ENCODE measurements at regions not wholly inside any gene's neighbourhood (a gene's known extent, or its start where the extent isn't known, plus 50 kb on each side); places are given as distances from the start of the nearest gene placed in this dataset.

DNA sequence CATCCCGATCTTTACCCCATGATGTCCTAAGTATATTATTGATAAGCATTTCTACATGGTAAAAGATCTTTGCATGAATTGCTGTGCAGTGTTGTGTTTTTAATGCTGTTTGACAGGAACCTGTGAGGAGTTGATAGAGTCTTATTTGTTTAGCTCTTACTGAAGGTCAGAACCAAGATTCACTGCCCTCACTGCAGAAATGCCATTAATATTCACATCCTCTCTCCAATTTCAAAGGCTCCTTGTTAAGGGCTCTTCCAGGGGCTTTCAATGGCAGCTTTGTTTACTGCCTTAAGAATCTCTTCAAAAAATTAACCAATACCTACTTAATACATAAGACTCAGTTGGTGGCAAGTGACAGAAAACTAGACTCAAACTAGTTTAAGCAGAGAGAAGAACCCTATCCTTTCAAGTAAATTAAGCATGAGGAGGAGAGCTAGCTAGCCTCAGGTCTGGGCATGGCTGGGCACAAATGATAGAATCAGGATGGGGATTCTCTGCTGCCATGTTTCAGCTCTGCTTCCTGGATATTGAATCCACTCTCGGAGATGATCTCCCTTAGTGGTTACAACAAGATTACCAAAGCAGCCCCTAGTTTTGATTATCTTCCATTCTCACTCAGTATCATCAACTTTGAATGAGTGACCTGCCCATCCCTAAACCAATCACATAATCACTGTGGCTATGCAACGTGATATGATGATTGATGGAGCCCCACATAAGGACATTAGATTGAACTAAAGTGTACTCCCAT lies 311.8 kb downstream of the CDH11 start:
- no peak overlapping the region for H3K4me3 ChIP-seq (ENCODE audit: low read length)
- H3F3A ChIP-seq (ENCODE audit: insufficient read depth, low read length, poor library complexity, severe bottlenecking), result no peaks in the 10 kb centered on the region
- no peaks in the 10 kb centered on the region for H3K9me2 ChIP-seq (ENCODE audit: insufficient read depth, low read length)
- H3K9me3 ChIP-seq (ENCODE audit: low read length), result no peaks in the 10 kb centered on the region
- H2AFZ ChIP-seq (ENCODE audit: low read depth, low read length), result no peak overlapping the region
- no peak overlapping the region for H3K27ac ChIP-seq (ENCODE audit: low read length)
- H3K9ac ChIP-seq (ENCODE audit: low read length), result no peak overlapping the region
- H3K36me3 ChIP-seq (ENCODE audit: insufficient read depth, low read length), result no peaks in the 10 kb centered on the region
- H3K79me2 ChIP-seq (replicated peaks; ENCODE audit: insufficient read depth, low read length), result no peaks in the 10 kb centered on the region
- H3K4me2 ChIP-seq (ENCODE audit: low read length), result no peak overlapping the region
- no peaks in the 10 kb centered on the region for H4K20me1 ChIP-seq (ENCODE audit: insufficient read depth)
- TF ChIP-seq POLR2AphosphoS5 (IDR thresholded peaks at IDR 0.05), result no peak
- TF ChIP-seq MXI1 (conservative IDR thresholded peaks at IDR 0.05; ENCODE audit: poor library complexity, severe bottlenecking), result no peak
- no peak for TF ChIP-seq RAD21 (conservative IDR thresholded peaks at IDR 0.05)
- TF ChIP-seq TAF1 (IDR thresholded peaks at IDR 0.05; ENCODE audit: low read depth), result no peak
- TF ChIP-seq SMC3 (conservative IDR thresholded peaks at IDR 0.05; ENCODE audit: poor library complexity), result no peak
- no peak for TF ChIP-seq REST (IDR thresholded peaks at IDR 0.05; ENCODE audit: borderline replicate concordance)
- no peak for TF ChIP-seq EZH2 (IDR thresholded peaks at IDR 0.05; ENCODE audit: borderline replicate concordance, insufficient read depth, low read length, poor library complexity, severe bottlenecking)
- TF ChIP-seq, protein P1, sequence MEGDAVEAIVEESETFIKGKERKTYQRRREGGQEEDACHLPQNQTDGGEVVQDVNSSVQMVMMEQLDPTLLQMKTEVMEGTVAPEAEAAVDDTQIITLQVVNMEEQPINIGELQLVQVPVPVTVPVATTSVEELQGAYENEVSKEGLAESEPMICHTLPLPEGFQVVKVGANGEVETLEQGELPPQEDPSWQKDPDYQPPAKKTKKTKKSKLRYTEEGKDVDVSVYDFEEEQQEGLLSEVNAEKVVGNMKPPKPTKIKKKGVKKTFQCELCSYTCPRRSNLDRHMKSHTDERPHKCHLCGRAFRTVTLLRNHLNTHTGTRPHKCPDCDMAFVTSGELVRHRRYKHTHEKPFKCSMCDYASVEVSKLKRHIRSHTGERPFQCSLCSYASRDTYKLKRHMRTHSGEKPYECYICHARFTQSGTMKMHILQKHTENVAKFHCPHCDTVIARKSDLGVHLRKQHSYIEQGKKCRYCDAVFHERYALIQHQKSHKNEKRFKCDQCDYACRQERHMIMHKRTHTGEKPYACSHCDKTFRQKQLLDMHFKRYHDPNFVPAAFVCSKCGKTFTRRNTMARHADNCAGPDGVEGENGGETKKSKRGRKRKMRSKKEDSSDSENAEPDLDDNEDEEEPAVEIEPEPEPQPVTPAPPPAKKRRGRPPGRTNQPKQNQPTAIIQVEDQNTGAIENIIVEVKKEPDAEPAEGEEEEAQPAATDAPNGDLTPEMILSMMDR (IDR thresholded peaks at IDR 0.05; ENCODE audit: poor library complexity, severe bottlenecking), result no peak
- no peak for TF ChIP-seq EP300 (conservative IDR thresholded peaks at IDR 0.05; ENCODE audit: poor library complexity, severe bottlenecking)
- no peaks in the 10 kb centered on the region for H3K27me3 ChIP-seq (ENCODE audit: insufficient read depth, low read depth, low read length)

GRCh38 chr16:64808474-64808873 lies 313.4 kb downstream of the CDH11 start:
- H3K4me3 ChIP-seq (ENCODE audit: low read length), result no peak overlapping the region

More at GRCh38 chr16:64808474-64808873, 313.4 kb downstream of the CDH11 start:
- Histone ChIP-seq H3K9me2 (ENCODE audit: insufficient read depth, low read length) (no peaks in the 10 kb centered on the region), H3K27ac (ENCODE audit: low read length) (no peak overlapping the region), H3K36me3 (ENCODE audit: insufficient read depth, low read length) (no peaks in the 10 kb centered on the region), H3F3A (ENCODE audit: insufficient read depth, low read length, poor library complexity, severe bottlenecking) (no peaks in the 10 kb centered on the region), H3K9me3 (ENCODE audit: low read length) (no peaks in the 10 kb centered on the region), H3K79me2 (replicated peaks; ENCODE audit: insufficient read depth, low read length) (no peaks in the 10 kb centered on the region), H3K9ac (ENCODE audit: low read length) (no peak overlapping the region), H3K4me2 (ENCODE audit: low read length) (no peak overlapping the region), H2AFZ (ENCODE audit: low read depth, low read length) (no peak overlapping the region), H3K27me3 (ENCODE audit: insufficient read depth, low read depth, low read length) (no peaks in the 10 kb centered on the region), H4K20me1 (ENCODE audit: insufficient read depth) (no peaks in the 10 kb centered on the region)
- TF ChIP-seq SMC3 (conservative IDR thresholded peaks at IDR 0.05; ENCODE audit: poor library complexity) (no peak), MXI1 (conservative IDR thresholded peaks at IDR 0.05; ENCODE audit: poor library complexity, severe bottlenecking) (no peak), TAF1 (IDR thresholded peaks at IDR 0.05; ENCODE audit: low read depth) (no peak), EP300 (conservative IDR thresholded peaks at IDR 0.05; ENCODE audit: poor library complexity, severe bottlenecking) (no peak), POLR2AphosphoS5 (IDR thresholded peaks at IDR 0.05) (no peak), EZH2 (IDR thresholded peaks at IDR 0.05; ENCODE audit: borderline replicate concordance, insufficient read depth, low read length, poor library complexity, severe bottlenecking) (no peak), RAD21 (conservative IDR thresholded peaks at IDR 0.05) (no peak), REST (IDR thresholded peaks at IDR 0.05; ENCODE audit: borderline replicate concordance) (no peak)
- TF ChIP-seq, protein P1 (IDR thresholded peaks at IDR 0.05; ENCODE audit: poor library complexity, severe bottlenecking), result no peak
